ENCODE measurements at regions not wholly inside any gene's neighbourhood (a gene's known extent, or its start where the extent isn't known, plus 50 kb on each side); places are given as distances from the start of the nearest gene placed in this dataset.

- H3K9ac ChIP-seq (ENCODE audit: low read length): no peak overlapping the region
- ATAC-seq: no peak
- H3F3A ChIP-seq (ENCODE audit: low read length, unreplicated experiment): no peaks in the 10 kb centered on the region
- TF ChIP-seq EZH2phosphoT487 (IDR thresholded peaks at IDR 0.05; ENCODE audit: borderline replicate concordance, low read length): no peak
- no peak for TF ChIP-seq EZH2 (IDR thresholded peaks at IDR 0.05; ENCODE audit: low read length, unreplicated experiment)
- no peak for TF ChIP-seq CTCF (conservative IDR thresholded peaks at IDR 0.05; ENCODE audit: low read depth, low read length)
- ChIA-PET POLR2A (ENCODE audit: unreplicated experiment) (no interaction called here), CTCF (no interaction called here)
- no peaks in the 10 kb centered on the region for H3K36me3 ChIP-seq (ENCODE audit: low read depth, low read length)
- H2AFZ ChIP-seq (ENCODE audit: low read length): no peak overlapping the region
- H3K79me2 ChIP-seq (ENCODE audit: low read length): no peaks in the 10 kb centered on the region
- peaks cover 18% of the 10 kb centered on the region for H3K4me1 ChIP-seq (ENCODE audit: insufficient read depth, low read length)
- H3K27me3 ChIP-seq (ENCODE audit: low read length): no peaks in the 10 kb centered on the region
- H3K4me3 ChIP-seq (ENCODE audit: low read length): no peak overlapping the region
- no peaks in the 10 kb centered on the region for H3K9me3 ChIP-seq (ENCODE audit: low read length)
- no peak overlapping the region for H3K27ac ChIP-seq (ENCODE audit: low read length)
- intact Hi-C loops (cut with micrococcal nuclease): no loop called here
- no peaks in the 10 kb centered on the region for H3K9me2 ChIP-seq (replicated peaks; ENCODE audit: low read length)
- no peaks in the 10 kb centered on the region for H4K20me1 ChIP-seq (ENCODE audit: low read length)
- H3K4me2 ChIP-seq (ENCODE audit: low read length): no peak overlapping the region
- DNase-seq: no peak
- no TSS peak for BruUV-seq (replicated peaks)
These were observed 197.0 kb upstream of the PRICKLE1 start for GRCh38 chr12:42786400-42787148.

DNA sequence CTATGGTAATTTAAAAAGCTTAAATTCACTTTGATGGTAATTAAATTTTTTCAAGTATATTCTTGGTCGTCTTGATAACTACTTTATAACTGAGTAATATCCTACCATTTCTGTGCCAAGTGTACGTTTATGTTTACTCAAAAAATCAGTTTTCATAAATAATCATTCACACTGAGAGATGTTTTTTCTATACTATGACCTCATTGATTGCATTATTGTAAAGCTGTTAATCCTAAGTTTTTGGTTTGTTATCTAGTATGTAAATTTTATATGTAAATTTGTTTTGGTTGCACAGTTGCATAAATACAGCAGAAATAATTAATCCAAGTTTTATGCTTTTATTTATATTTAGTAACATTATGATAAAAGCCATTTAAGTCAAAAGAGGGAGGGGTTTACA, 196.4 kb upstream of the PRICKLE1 start:
- Histone ChIP-seq H3K9me3 (ENCODE audit: low read length) (no peaks in the 10 kb centered on the region), H4K20me1 (ENCODE audit: low read length) (no peaks in the 10 kb centered on the region), H3K4me1 (ENCODE audit: insufficient read depth, low read length) (peaks cover 11% of the 10 kb centered on the region), H3K4me2 (ENCODE audit: low read length) (no peak overlapping the region), H2AFZ (ENCODE audit: low read length) (no peak overlapping the region), H3F3A (ENCODE audit: low read length, unreplicated experiment) (no peaks in the 10 kb centered on the region), H3K9me2 (replicated peaks; ENCODE audit: low read length) (no peaks in the 10 kb centered on the region), H3K27ac (ENCODE audit: low read length) (no peak overlapping the region), H3K27me3 (ENCODE audit: low read length) (no peaks in the 10 kb centered on the region), H3K4me3 (ENCODE audit: low read length) (no peak overlapping the region), H3K79me2 (ENCODE audit: low read length) (no peaks in the 10 kb centered on the region), H3K9ac (ENCODE audit: low read length) (no peak overlapping the region), H3K36me3 (ENCODE audit: low read depth, low read length) (no peaks in the 10 kb centered on the region)
- DNase-seq (no peak), ATAC-seq (no peak)
- TF ChIP-seq CTCF (conservative IDR thresholded peaks at IDR 0.05; ENCODE audit: low read depth, low read length) (no peak), EZH2 (IDR thresholded peaks at IDR 0.05; ENCODE audit: low read length, unreplicated experiment) (no peak), EZH2phosphoT487 (IDR thresholded peaks at IDR 0.05; ENCODE audit: borderline replicate concordance, low read length) (no peak)
- POLR2A ChIA-PET (ENCODE audit: unreplicated experiment): no interaction called here
- BruUV-seq (replicated peaks): no TSS peak
- intact Hi-C loops (cut with micrococcal nuclease): no loop called here
- CTCF ChIA-PET: no interaction called here

DNA sequence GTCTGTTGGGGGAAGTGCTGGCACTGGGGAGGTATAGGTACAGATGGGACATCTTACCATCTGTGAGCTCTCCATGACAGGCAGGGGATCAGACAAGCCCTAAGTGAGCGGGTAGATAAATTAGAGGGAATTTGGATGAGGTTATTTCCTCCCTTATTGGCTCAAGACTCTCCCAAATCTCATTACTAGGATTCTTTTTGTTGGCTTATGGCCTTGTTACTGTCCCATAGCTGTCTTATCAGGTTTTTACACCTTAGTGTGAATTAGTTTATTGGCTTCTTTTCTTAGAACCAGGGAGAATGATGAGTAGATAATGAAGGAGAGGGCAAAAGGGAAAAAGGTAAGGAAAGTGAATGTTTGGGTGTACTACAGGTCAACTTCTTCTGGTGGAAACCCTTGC, 191.1 kb upstream of the PRICKLE1 start:
- no peaks in the 10 kb centered on the region for H3K9me3 ChIP-seq (ENCODE audit: low read length)
- no peaks in the 10 kb centered on the region for H3K9me2 ChIP-seq (replicated peaks; ENCODE audit: low read length)
- H3K4me1 ChIP-seq (ENCODE audit: insufficient read depth, low read length): no peaks in the 10 kb centered on the region
- H3K36me3 ChIP-seq (ENCODE audit: low read depth, low read length): no peaks in the 10 kb centered on the region
- POLR2A ChIA-PET (ENCODE audit: unreplicated experiment): no interaction called here
- CTCF ChIA-PET: no interaction called here
- intact Hi-C loops (cut with micrococcal nuclease): no loop called here
- TF ChIP-seq EZH2phosphoT487 (IDR thresholded peaks at IDR 0.05; ENCODE audit: borderline replicate concordance, low read length): no peak
- no peak for TF ChIP-seq CTCF (conservative IDR thresholded peaks at IDR 0.05; ENCODE audit: low read depth, low read length)
- TF ChIP-seq EZH2 (IDR thresholded peaks at IDR 0.05; ENCODE audit: low read length, unreplicated experiment): no peak
- BruUV-seq (replicated peaks): no TSS peak
- no peaks in the 10 kb centered on the region for H3K27me3 ChIP-seq (ENCODE audit: low read length)
- H3K4me3 ChIP-seq (ENCODE audit: low read length): no peak overlapping the region
- no peaks in the 10 kb centered on the region for H3F3A ChIP-seq (ENCODE audit: low read length, unreplicated experiment)
- no peaks in the 10 kb centered on the region for H4K20me1 ChIP-seq (ENCODE audit: low read length)
- ATAC-seq: no peak
- H3K79me2 ChIP-seq (ENCODE audit: low read length): no peaks in the 10 kb centered on the region
- no peak overlapping the region for H2AFZ ChIP-seq (ENCODE audit: low read length)
- no peak overlapping the region for H3K4me2 ChIP-seq (ENCODE audit: low read length)
- no peak overlapping the region for H3K9ac ChIP-seq (ENCODE audit: low read length)
- H3K27ac ChIP-seq (ENCODE audit: low read length): no peak overlapping the region
- DNase-seq: no peak

Measured in PC-3 (cell line).